Epithelial cell of esophagus (primary cell): ENCODE measurements at regions not wholly inside any gene's neighbourhood (a gene's known extent, or its start where the extent isn't known, plus 50 kb on each side); places are given as distances from the start of the nearest gene placed in this dataset.

Source experiments
- DNase-seq: peaks from one replicate; pipeline ENCODE4 v3.0.0; 2010; ENCODE audit warnings: low read depth
- H3K4me3 ChIP-seq: 2 replicates; pipeline ENCODE4 v1.5.1; 2011; ENCODE audit warnings: mild to moderate bottlenecking, low read length, control low read depth
- TF ChIP-seq, protein P1 (sequence below): IDR thresholded peaks from 2 replicates; pipeline ENCODE4 v1.5.1; 2011; ENCODE audit warnings: low read depth, mild to moderate bottlenecking, low read length, control low read depth, inconsistent platforms; ENCODE audit not compliant: insufficient read depth; ENCODE audit errors: missing control alignments

DNA sequence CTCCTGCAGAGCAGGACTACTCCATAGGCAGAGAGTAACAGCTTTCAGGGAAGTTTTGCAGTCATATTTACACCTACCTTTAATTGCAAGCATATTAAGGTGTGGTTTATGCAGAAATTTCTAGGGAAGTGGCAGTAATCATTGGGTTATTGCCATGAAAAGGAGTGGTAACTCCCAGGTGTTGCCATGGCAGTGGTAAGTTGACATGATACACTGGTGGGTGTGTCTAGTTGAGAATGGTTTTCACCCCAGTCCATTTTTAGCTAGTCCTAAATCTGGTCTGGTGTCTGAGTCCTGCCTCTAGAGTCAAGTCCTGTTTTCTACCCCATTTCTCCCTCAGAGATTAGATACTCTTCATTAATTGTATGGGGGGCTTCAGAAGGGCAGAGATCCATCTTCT is 128.4 kb upstream of the GMNC start:
- no peak overlapping the region for H3K4me3 ChIP-seq
- peak; percentile 48 for DNase-seq
- TF ChIP-seq, protein P1, sequence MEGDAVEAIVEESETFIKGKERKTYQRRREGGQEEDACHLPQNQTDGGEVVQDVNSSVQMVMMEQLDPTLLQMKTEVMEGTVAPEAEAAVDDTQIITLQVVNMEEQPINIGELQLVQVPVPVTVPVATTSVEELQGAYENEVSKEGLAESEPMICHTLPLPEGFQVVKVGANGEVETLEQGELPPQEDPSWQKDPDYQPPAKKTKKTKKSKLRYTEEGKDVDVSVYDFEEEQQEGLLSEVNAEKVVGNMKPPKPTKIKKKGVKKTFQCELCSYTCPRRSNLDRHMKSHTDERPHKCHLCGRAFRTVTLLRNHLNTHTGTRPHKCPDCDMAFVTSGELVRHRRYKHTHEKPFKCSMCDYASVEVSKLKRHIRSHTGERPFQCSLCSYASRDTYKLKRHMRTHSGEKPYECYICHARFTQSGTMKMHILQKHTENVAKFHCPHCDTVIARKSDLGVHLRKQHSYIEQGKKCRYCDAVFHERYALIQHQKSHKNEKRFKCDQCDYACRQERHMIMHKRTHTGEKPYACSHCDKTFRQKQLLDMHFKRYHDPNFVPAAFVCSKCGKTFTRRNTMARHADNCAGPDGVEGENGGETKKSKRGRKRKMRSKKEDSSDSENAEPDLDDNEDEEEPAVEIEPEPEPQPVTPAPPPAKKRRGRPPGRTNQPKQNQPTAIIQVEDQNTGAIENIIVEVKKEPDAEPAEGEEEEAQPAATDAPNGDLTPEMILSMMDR = no peak

DNA sequence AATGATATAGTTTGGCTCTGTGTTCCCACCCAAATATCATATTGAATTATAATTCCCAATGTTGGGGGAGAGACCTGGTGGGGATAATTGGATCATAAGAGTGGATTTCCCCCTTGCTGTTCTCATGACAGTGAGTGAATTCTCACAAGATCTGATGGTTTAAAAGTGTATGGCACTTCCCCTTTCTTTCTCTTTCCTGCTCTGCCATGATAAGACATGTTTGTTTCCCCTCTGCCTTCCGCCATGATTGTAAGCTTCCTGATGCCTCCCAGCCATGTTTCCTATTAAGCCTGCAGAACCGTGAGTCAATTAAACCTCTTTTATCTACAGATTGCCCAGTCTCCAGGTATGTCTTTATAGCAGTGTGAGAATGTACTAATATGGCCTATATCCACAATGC is 126.7 kb upstream of the GMNC start:
- no peak overlapping the region for H3K4me3 ChIP-seq
- TF ChIP-seq, protein P1 = no peak
- no peak for DNase-seq

DNA sequence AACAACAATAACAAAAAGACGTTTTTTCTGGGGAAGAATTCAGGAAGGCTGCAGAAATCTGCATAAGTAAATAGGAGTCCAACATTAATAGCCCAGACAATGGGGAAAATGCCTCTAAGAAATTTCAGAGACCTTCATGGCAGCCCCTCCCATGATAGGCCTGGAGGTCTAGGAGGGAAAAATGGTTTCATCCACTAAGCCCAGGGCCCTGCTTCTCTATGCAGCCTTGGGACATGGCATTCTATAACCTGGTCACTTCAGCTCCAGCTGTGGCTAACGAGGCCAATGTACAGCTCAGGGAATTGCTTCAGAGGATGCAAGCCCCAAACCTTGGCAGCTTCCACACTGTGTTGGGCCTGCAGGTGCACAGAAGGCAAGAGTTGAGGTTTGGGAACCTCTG is 125.6 kb upstream of the GMNC start:
- no peak overlapping the region for H3K4me3 ChIP-seq
- no peak for DNase-seq
- TF ChIP-seq, protein P1 = no peak

DNA sequence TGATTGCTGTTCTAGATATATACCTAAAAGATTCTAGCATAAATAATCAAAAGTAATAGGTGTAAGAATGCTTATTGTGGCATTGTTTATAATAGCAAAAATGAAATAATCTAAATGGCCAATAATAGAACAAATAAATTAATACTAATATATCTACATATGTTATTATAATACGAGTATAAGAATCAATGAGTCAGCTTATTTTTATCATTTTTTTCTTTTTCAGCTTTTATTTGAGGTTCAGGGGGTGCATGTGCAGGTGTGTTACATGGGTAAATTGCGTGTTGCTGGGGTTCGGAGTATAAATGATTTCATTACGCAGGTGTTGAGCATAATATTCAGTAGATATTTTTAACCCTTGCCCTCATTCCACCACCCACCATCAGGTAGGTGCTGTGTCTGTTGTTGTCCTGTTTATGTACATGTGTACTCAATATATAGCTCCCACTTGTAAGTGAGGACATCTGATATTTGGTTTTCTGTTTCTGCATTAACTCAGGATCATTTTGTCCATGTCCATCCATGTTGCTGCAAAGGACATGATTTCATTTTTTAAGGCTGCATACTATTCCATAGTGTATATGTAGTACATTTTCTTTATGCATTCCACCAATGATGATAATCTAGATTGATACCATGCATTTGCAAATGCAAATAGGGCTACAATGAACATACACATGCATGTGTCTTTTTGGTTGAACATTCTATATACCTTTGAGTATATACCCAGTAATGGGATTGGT is 122.2 kb upstream of the GMNC start:
- no peak for DNase-seq
- TF ChIP-seq, protein P1 = no peak
- H3K4me3 ChIP-seq = no peak overlapping the region

DNA sequence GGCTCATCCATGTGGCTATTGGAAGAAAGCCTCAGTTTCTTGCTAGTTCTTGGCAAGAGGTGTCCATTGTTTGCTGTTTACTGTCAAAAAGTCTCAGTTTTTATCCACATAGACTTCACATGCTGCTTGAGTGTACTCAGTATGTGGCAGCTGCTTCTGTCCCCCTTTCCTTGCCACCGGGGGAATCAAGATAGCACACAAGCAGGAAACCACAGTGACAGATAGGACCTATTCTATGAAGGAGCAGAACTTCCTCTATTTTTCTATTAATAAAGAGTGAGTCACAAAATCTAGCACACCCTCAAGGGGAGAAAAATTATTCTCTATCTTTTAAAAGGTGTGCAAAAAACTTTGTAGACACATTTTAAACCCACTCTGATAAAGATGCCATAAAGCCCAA is 121.4 kb upstream of the GMNC start:
- DNase-seq = no peak
- TF ChIP-seq, protein P1 = no peak
- H3K4me3 ChIP-seq = no peak overlapping the region

DNA sequence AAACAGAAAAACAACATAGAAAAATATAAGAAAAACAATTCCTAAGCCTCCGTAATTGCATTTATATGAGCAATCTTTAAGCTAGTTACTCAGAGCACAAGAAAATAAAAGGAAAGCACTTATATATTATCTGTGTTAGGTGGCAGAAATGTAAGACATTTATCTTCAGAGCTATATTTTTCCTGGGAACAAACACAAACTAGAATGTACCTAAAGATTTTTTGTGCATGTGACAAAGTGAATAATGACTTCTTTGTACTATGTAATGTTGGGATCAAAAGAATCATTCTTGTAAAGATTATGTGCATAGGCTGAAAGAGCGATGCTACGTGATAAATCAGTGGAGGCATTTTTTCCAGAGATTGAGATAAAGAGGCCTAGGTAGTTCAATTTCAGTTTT is 111.3 kb upstream of the GMNC start:
- DNase-seq = no peak
- H3K4me3 ChIP-seq = no peak overlapping the region
- TF ChIP-seq, protein P1 = no peak

DNA sequence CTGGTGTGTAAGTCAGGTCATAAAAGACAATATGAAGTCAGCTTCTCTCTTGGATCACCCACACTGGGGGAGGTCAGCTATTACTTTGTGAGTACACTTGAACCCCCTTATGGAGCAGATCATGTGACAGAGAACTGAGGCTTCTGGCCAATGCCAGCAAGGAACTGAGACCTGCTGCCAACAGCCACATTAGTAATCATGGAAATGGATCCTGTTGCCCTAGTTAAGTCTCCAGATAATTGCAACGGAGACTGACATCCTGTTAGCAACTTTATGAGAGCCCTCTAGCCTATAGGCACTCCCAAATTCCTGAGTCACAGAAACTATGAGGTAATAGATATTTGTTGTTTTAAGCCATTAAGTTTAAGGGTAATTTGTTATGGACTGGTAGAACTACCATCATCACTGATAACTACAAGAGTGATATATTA is 110.4 kb upstream of the GMNC start:
- TF ChIP-seq, protein P1 = no peak
- no peak overlapping the region for H3K4me3 ChIP-seq
- DNase-seq = peak; percentile 79
